T-helper 17 cell (primary cell): ENCODE measurements at regions not wholly inside any gene's neighbourhood (a gene's known extent, or its start where the extent isn't known, plus 50 kb on each side); places are given as distances from the start of the nearest gene placed in this dataset.

ENCODE experiments used
- ATAC-seq: fragments of 150-1000 bp; cut with Tn5 transposase; 2 replicates; pipeline ENCODE4 v1.10.0; 2021; ENCODE audit warnings: mild to moderate bottlenecking, moderate library complexity
- DNase-seq, 3 donors: peaks; one replicate each; pipeline versions ENCODE4 v3.0.0 to v3.0.0-alpha.2; 2020 to 2021
- H3K9me3 ChIP-seq: one replicate; pipeline ENCODE4 v1.7.0; 2013; ENCODE audit warnings: low read length, mild to moderate bottlenecking; ENCODE audit not compliant: control insufficient read depth, poor library complexity, severe bottlenecking
- H3K27ac Mint-ChIP-seq: one replicate; pipeline ENCODE4 v1.8.0; 2022; ENCODE audit warnings: mild to moderate bottlenecking, moderate library complexity, mixed read lengths
- H3K27me3 Mint-ChIP-seq: one replicate; pipeline ENCODE4 v1.8.0; 2022; ENCODE audit warnings: mixed read lengths
- H3K36me3 Mint-ChIP-seq: one replicate; pipeline ENCODE4 v1.8.0; 2022; ENCODE audit warnings: low read depth, mixed read lengths
- H3K4me1 Mint-ChIP-seq: one replicate; pipeline ENCODE4 v1.8.0; 2022; ENCODE audit warnings: mild to moderate bottlenecking, mixed read lengths
- H3K4me3 Mint-ChIP-seq: one replicate; pipeline ENCODE4 v1.8.0; 2022; ENCODE audit warnings: mild to moderate bottlenecking, moderate library complexity, mixed read lengths

DNA sequence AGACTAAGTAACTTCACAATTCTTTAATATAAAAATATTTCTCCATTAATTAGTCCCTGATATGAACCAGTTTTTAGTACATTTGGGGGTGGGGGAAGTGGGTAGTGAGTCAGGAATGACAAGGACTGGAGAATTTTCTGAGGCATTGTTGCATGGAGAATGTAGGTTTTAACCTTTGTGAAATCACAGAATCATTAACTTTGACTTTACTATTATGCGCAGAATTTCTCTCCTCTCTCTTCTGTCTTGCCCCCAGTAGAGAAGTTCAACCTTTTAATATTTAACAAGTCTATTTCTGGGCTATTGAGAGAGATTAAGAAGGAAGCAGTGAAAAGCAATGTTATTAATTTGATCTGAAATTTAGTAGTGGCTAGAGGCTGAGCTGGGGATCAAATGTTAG, 597.0 kb downstream of the PCDH18 start:
- DNase-seq (no peak), ATAC-seq (no peak)
- H3K4me1 Mint-ChIP-seq: no peaks in the 10 kb centered on the region
- no peak overlapping the region for H3K27ac Mint-ChIP-seq
- no peaks in the 10 kb centered on the region for H3K27me3 Mint-ChIP-seq
- no peaks in the 10 kb centered on the region for H3K36me3 Mint-ChIP-seq
- no peak overlapping the region for H3K4me3 Mint-ChIP-seq
- H3K9me3 ChIP-seq: no peaks in the 10 kb centered on the region

DNA sequence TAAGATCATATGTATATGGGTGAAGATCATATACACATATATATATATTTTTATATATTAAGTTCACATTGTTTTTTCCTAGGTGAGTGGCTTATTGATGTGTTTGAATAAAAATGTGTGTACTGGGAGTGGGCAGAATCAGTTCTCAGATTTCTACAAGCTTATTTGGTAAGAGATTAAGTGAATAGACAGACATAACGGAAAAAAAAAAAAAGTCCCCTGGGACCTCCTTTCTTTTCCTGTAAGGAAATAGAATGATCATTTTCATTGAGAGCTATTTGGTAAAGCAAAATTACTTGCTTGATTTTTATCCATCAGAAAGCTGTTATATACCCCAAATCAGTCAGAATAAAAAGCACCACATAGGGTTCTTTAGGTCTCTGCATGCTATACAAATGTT, 597.7 kb downstream of the PCDH18 start:
- H3K9me3 ChIP-seq: no peaks in the 10 kb centered on the region
- no peak for DNase-seq
- Mint-ChIP-seq H3K27ac (no peak overlapping the region), H3K4me1 (no peaks in the 10 kb centered on the region), H3K4me3 (no peak overlapping the region), H3K27me3 (no peaks in the 10 kb centered on the region), H3K36me3 (no peaks in the 10 kb centered on the region)
- ATAC-seq: no peak

GRCh38 chr4:136931781-136932180, 600.5 kb downstream of the PCDH18 start:
- DNase-seq: no peak
- Mint-ChIP-seq H3K36me3 (no peaks in the 10 kb centered on the region), H3K4me3 (no peak overlapping the region), H3K27ac (no peak overlapping the region), H3K4me1 (no peaks in the 10 kb centered on the region), H3K27me3 (no peaks in the 10 kb centered on the region)
- no peaks in the 10 kb centered on the region for H3K9me3 ChIP-seq
- no peak for ATAC-seq

GRCh38 chr4:136928957-136929411, 603.3 kb downstream of the PCDH18 start:
- DNase-seq: no peak
- Mint-ChIP-seq H3K4me1 (no peaks in the 10 kb centered on the region), H3K4me3 (no peak overlapping the region)

GRCh38 chr4:136927172-136927571, 605.1 kb downstream of the PCDH18 start:
- H3K4me1 Mint-ChIP-seq: no peaks in the 10 kb centered on the region
- no peak overlapping the region for H3K27ac Mint-ChIP-seq
- H3K27me3 Mint-ChIP-seq: no peaks in the 10 kb centered on the region
- DNase-seq (no peak), ATAC-seq (no peak)
- no peak overlapping the region for H3K4me3 Mint-ChIP-seq
- no peaks in the 10 kb centered on the region for H3K9me3 ChIP-seq
- H3K36me3 Mint-ChIP-seq: no peaks in the 10 kb centered on the region

More at GRCh38 chr4:136928957-136929411, 603.3 kb downstream of the PCDH18 start:
- no peak for ATAC-seq
- Mint-ChIP-seq H3K27ac (no peak overlapping the region), H3K36me3 (no peaks in the 10 kb centered on the region), H3K27me3 (no peaks in the 10 kb centered on the region)
- no peaks in the 10 kb centered on the region for H3K9me3 ChIP-seq

- no peaks in the 10 kb centered on the region for H3K9me3 ChIP-seq
- ATAC-seq (no peak), DNase-seq (no peak)
- Mint-ChIP-seq H3K27me3 (no peaks in the 10 kb centered on the region), H3K4me3 (no peak overlapping the region), H3K36me3 (no peaks in the 10 kb centered on the region), H3K4me1 (no peaks in the 10 kb centered on the region), H3K27ac (no peak overlapping the region)
These were observed 607.1 kb downstream of the PCDH18 start for GRCh38 chr4:136925203-136925602.

DNA sequence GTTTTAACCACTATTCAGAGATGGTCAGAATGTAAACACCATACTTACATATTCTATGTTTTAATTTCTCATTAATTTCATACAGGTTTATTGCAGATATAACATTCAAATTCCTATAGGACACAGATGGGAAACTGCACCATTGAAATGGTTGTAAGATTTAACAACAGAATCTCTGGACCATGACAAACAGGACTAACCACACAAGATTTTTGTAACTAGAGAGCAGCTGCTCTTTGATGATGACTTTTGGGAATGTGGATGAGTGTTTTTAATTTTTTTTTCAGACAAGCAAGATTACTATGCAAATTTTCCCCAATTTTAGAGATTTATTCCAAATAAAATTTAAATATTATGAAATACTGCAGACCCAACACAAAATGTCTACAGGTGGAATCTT, 610.2 kb downstream of the PCDH18 start:
- Mint-ChIP-seq H3K4me1 (no peaks in the 10 kb centered on the region), H3K27ac (no peak overlapping the region), H3K4me3 (no peak overlapping the region), H3K36me3 (no peaks in the 10 kb centered on the region), H3K27me3 (no peaks in the 10 kb centered on the region)
- peaks cover 3% of the 10 kb centered on the region for H3K9me3 ChIP-seq
- no peak for DNase-seq
- no peak for ATAC-seq

DNA sequence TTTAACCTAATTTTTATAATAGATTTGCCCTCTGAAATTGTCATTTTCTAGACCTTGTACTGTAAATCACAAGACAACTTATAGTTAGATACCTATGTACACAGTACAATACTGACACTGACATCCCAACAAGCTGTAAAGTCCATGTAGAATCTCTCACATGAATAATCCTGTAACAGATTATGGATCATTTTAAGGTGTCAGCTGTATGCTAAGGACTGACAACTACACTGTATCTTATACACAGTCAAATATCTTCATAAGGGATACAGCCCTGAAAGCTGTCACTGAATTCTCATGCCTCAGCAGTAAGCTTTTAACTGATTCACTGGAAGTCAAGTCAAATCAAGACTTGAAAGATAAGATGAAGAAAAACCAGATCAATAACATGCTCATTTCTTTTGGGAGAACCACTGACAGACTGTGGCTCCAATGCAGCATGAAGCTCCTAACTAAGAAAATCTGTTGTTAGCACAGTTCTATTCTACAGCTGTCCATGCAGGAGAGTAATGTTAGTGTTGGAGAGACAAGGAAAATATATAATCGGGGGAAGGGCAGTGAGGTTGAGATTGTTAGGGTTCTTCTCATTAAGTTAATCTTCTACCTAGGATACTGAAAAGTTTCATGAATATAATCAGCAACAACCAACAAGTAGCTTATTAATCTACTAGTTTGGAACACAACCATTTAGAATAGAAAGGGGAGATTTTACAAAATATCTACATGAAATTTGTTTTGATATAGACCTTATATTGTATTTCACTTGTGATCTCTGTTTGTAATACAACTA, 612.0 kb downstream of the PCDH18 start:
- Mint-ChIP-seq H3K27ac (no peak overlapping the region), H3K36me3 (no peaks in the 10 kb centered on the region)

DNA sequence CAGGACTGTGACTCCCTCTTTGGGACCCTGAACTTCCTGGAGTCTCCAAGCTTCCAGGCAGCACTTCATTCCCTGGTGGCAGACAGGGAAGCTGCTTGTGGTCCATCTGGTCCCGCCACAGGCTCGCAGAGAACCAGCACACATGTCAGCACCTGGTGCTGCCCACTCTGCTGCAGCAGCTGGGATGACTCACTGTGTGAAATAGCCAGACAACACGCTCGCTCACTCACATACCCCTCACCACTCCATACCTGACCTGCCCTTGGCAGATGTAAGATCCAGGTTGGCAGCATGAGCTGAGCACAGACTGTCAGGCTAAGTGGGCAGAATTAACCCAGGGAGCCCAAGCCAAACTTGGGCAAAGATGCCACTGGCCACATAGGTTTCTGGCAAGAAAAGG, 613.5 kb downstream of the PCDH18 start:
- Mint-ChIP-seq H3K36me3 (no peaks in the 10 kb centered on the region), H3K27me3 (no peaks in the 10 kb centered on the region), H3K4me1 (no peaks in the 10 kb centered on the region), H3K27ac (no peak overlapping the region), H3K4me3 (no peak overlapping the region)
- no peak for DNase-seq
- peaks cover 4% of the 10 kb centered on the region for H3K9me3 ChIP-seq
- no peak for ATAC-seq

More for the DNA sequence above, 612.0 kb downstream of the PCDH18 start:
- DNase-seq (no peak), ATAC-seq (no peak)
- Mint-ChIP-seq H3K4me1 (no peaks in the 10 kb centered on the region), H3K27me3 (no peaks in the 10 kb centered on the region), H3K4me3 (no peak overlapping the region)
- peaks cover 4% of the 10 kb centered on the region for H3K9me3 ChIP-seq

DNA sequence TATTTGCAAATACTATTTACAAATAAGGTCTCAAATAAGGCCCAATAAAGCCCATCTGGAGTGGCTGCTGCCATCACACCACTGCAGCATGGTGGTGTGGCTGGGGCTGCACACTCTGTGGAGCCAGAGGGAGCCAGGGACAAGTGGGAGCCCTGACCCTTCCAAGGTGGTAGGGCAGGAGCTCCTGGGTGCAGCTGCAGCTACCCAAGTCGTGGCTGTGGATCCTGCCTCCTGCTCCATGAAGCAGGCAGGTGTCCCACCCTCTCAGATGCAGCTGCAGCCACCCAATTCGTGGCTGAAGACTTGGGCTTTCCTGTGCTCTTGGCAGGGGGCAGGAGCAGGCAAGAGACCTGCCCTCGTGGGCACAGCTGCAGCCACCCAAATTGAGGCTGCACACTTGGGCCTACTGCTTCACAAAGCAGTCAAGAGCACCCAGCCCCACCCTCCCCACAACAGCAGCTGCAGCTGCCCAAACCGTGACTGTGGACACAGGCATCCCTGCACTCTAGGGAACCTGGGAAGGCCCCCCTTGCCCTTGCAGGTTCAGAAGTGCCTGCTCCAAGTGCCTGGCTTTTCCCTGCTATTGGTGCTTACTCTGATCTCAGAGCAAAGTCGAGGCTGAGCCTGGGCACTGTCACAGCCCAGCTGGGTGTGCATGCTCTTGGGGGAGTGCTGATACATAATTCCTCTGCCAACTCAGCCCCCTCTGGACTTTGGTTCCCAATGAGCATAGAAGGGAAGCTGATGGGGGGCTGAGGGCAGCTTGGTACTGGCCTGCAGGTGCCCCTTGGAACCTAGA, 614.8 kb downstream of the PCDH18 start:
- no peaks in the 10 kb centered on the region for H3K4me1 Mint-ChIP-seq
- no peaks in the 10 kb centered on the region for H3K27me3 Mint-ChIP-seq
- no peaks in the 10 kb centered on the region for H3K36me3 Mint-ChIP-seq
- H3K9me3 ChIP-seq: peaks cover 4% of the 10 kb centered on the region
- ATAC-seq (no peak), DNase-seq (no peak)
- no peak overlapping the region for H3K4me3 Mint-ChIP-seq
- H3K27ac Mint-ChIP-seq: no peak overlapping the region

- no peaks in the 10 kb centered on the region for H3K36me3 Mint-ChIP-seq
- no peak for DNase-seq
- H3K4me3 Mint-ChIP-seq: no peak overlapping the region
- H3K4me1 Mint-ChIP-seq: no peaks in the 10 kb centered on the region
- ATAC-seq: no peak
- no peak overlapping the region for H3K27ac Mint-ChIP-seq
- no peaks in the 10 kb centered on the region for H3K27me3 Mint-ChIP-seq
- no peaks in the 10 kb centered on the region for H3K9me3 ChIP-seq
These were observed 622.7 kb downstream of the PCDH18 start for GRCh38 chr4:136909626-136910025.

GRCh38 chr4:136908122-136908521, 624.2 kb downstream of the PCDH18 start:
- Mint-ChIP-seq H3K4me3 (no peak overlapping the region), H3K27me3 (no peaks in the 10 kb centered on the region), H3K27ac (no peak overlapping the region), H3K36me3 (no peaks in the 10 kb centered on the region), H3K4me1 (no peaks in the 10 kb centered on the region)
- H3K9me3 ChIP-seq: no peaks in the 10 kb centered on the region
- DNase-seq (no peak), ATAC-seq (no peak)

- ATAC-seq (no peak), DNase-seq (no peak)
- Mint-ChIP-seq H3K4me3 (no peak overlapping the region), H3K27ac (no peak overlapping the region), H3K36me3 (no peaks in the 10 kb centered on the region), H3K27me3 (no peaks in the 10 kb centered on the region), H3K4me1 (no peaks in the 10 kb centered on the region)
- no peaks in the 10 kb centered on the region for H3K9me3 ChIP-seq
These were observed 631.6 kb downstream of the PCDH18 start for GRCh38 chr4:136900696-136901095.
